OCI-LY3 (cell line): ENCODE measurements at regions not wholly inside any gene's neighbourhood (a gene's known extent, or its start where the extent isn't known, plus 50 kb on each side); places are given as distances from the start of the nearest gene placed in this dataset.

Source experiments
- EZH2phosphoT487 ChIP-seq: fragments of 200-600 bp; shearing (Covaris generic); IDR thresholded peaks from 2 replicates; pipeline ENCODE4 v1.6.1; 2018; ENCODE audit warnings: antibody characterized with exemption, mixed run types, low read depth
- TF ChIP-seq, protein P1 (sequence below): fragments of 200-600, 300-600 bp; sonication (generic); IDR thresholded peaks from 2 replicates; pipeline ENCODE4 v1.5.1; 2014; ENCODE audit warnings: antibody characterized with exemption, low read length, low read depth

GRCh38 chr16:82360024-82360783, 190.2 kb upstream of the MPHOSPH6 start:
- TF ChIP-seq, protein P1, sequence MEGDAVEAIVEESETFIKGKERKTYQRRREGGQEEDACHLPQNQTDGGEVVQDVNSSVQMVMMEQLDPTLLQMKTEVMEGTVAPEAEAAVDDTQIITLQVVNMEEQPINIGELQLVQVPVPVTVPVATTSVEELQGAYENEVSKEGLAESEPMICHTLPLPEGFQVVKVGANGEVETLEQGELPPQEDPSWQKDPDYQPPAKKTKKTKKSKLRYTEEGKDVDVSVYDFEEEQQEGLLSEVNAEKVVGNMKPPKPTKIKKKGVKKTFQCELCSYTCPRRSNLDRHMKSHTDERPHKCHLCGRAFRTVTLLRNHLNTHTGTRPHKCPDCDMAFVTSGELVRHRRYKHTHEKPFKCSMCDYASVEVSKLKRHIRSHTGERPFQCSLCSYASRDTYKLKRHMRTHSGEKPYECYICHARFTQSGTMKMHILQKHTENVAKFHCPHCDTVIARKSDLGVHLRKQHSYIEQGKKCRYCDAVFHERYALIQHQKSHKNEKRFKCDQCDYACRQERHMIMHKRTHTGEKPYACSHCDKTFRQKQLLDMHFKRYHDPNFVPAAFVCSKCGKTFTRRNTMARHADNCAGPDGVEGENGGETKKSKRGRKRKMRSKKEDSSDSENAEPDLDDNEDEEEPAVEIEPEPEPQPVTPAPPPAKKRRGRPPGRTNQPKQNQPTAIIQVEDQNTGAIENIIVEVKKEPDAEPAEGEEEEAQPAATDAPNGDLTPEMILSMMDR = no peak
- TF ChIP-seq EZH2phosphoT487 = no peak
